Endodermal cell (in vitro differentiated cells): ENCODE measurements at regions not wholly inside any gene's neighbourhood (a gene's known extent, or its start where the extent isn't known, plus 50 kb on each side); places are given as distances from the start of the nearest gene placed in this dataset.

Source experiments
- DNase-seq: peaks from one replicate; pipeline ENCODE4 v3.0.0-alpha.2; 2017
- H3K27ac ChIP-seq: 2 replicates; pipeline ENCODE4 v1.5.1; 2013; ENCODE audit warnings: mild to moderate bottlenecking, low read depth, low read length, moderate library complexity
- H3K27me3 ChIP-seq: 2 replicates; pipeline ENCODE4 v1.6.1; 2013; ENCODE audit warnings: mild to moderate bottlenecking, low read length, moderate library complexity; ENCODE audit not compliant: insufficient read depth, control insufficient read depth, poor library complexity, severe bottlenecking
- H3K36me3 ChIP-seq: 2 replicates; pipeline ENCODE4 v1.7.0; 2013; ENCODE audit warnings: mild to moderate bottlenecking, low read length, moderate library complexity; ENCODE audit not compliant: control insufficient read depth, insufficient read depth
- H3K4me1 ChIP-seq: one replicate; pipeline ENCODE4 v1.7.0; 2013; ENCODE audit warnings: low read length; ENCODE audit not compliant: control insufficient read depth, insufficient read depth
- H3K4me3 ChIP-seq: 2 replicates; pipeline ENCODE4 v1.5.1; 2013; ENCODE audit warnings: mild to moderate bottlenecking, low read length, moderate library complexity
- H3K9ac ChIP-seq: 2 replicates; pipeline ENCODE4 v1.6.1; 2013; ENCODE audit warnings: mild to moderate bottlenecking, low read length, moderate library complexity; ENCODE audit not compliant: poor library complexity, severe bottlenecking; ENCODE audit errors: extremely low read depth
- H3K9me3 ChIP-seq: 2 replicates; pipeline ENCODE4 v1.6.1; 2013; ENCODE audit warnings: mild to moderate bottlenecking, low read length, moderate library complexity; ENCODE audit not compliant: control insufficient read depth
- H3K27ac Mint-ChIP-seq: 2 replicates; pipeline ENCODE4 v1.8.0; 2020; ENCODE audit warnings: mixed read lengths
- H3K27me3 Mint-ChIP-seq: 2 replicates; pipeline ENCODE4 v1.8.0; 2021; ENCODE audit warnings: mild to moderate bottlenecking, mixed read lengths; ENCODE audit not compliant: insufficient read depth
- H3K36me3 Mint-ChIP-seq: 2 replicates; pipeline ENCODE4 v1.8.0; 2020; ENCODE audit warnings: low read depth, mixed read lengths
- H3K4me1 Mint-ChIP-seq: 2 replicates; pipeline ENCODE4 v1.8.0; 2020; ENCODE audit warnings: mixed read lengths
- H3K4me3 Mint-ChIP-seq: 2 replicates; pipeline ENCODE4 v1.8.0; 2020; ENCODE audit warnings: mild to moderate bottlenecking, moderate library complexity, mixed read lengths
- H3K9me3 Mint-ChIP-seq: 2 replicates; pipeline ENCODE4 v1.8.0; 2020; ENCODE audit warnings: mild to moderate bottlenecking, mixed read lengths
- WGBS, 2 experiments: methylation state at CpG; one replicate each; pipeline versions ENCODE4 v1.1.5 to v1.1.7; 2013; ENCODE audit warnings: missing lambda C conversion rate in 2 of 2, mixed read lengths in 1 of 2; ENCODE audit not compliant: insufficient coverage in 1 of 2, insufficient read length in 1 of 2; 5-methylcytosine and 5-hydroxymethylcytosine counted together
- TF ChIP-seq, protein P1 (sequence below): fragments of 200-600 bp; sonication (generic); conservative IDR thresholded peaks from 2 replicates; pipeline ENCODE4 v1.5.0; 2021; ENCODE audit warnings: antibody characterized with exemption, mild to moderate bottlenecking

DNA sequence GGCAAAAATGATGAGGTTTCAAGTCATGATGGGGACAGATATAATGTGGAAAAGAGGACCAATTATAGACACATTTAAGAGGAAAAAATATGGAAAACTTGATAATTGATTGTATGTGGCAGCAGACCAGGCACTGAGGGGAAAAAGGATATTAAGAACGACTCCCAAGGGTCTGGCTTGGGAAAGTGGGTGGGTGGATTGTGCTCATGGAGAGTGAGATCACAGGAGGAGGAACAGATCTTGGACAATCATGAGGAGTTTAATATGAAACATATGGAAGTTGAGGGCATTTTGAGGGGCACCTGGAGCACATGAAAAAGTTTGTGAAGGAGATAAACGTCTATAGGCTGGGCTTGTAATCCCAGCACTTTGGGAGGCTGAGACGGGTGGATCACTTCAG is 454.3 kb upstream of the KLF4 start:
- no peak overlapping the region for H3K9ac ChIP-seq
- Mint-ChIP-seq H3K4me1 (peaks cover 8% of the 10 kb centered on the region), H3K27me3 (peaks cover 48% of the 10 kb centered on the region), H3K27ac (no peak overlapping the region), H3K4me3 (no peak overlapping the region), H3K36me3 (no peaks in the 10 kb centered on the region), H3K9me3 (no peaks in the 10 kb centered on the region)
- H3K27me3 ChIP-seq = peaks cover 34% of the 10 kb centered on the region
- DNase-seq = no peak
- 88 to 93% methylated on average over 2 to 3 of the region's 3 CpGs for WGBS, 2 experiments
- H3K4me1 ChIP-seq = no peaks in the 10 kb centered on the region
- no peak overlapping the region for H3K27ac ChIP-seq
- no peaks in the 10 kb centered on the region for H3K9me3 ChIP-seq
- TF ChIP-seq, protein P1, sequence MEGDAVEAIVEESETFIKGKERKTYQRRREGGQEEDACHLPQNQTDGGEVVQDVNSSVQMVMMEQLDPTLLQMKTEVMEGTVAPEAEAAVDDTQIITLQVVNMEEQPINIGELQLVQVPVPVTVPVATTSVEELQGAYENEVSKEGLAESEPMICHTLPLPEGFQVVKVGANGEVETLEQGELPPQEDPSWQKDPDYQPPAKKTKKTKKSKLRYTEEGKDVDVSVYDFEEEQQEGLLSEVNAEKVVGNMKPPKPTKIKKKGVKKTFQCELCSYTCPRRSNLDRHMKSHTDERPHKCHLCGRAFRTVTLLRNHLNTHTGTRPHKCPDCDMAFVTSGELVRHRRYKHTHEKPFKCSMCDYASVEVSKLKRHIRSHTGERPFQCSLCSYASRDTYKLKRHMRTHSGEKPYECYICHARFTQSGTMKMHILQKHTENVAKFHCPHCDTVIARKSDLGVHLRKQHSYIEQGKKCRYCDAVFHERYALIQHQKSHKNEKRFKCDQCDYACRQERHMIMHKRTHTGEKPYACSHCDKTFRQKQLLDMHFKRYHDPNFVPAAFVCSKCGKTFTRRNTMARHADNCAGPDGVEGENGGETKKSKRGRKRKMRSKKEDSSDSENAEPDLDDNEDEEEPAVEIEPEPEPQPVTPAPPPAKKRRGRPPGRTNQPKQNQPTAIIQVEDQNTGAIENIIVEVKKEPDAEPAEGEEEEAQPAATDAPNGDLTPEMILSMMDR = no peak
- no peaks in the 10 kb centered on the region for H3K36me3 ChIP-seq
- no peak overlapping the region for H3K4me3 ChIP-seq

DNA sequence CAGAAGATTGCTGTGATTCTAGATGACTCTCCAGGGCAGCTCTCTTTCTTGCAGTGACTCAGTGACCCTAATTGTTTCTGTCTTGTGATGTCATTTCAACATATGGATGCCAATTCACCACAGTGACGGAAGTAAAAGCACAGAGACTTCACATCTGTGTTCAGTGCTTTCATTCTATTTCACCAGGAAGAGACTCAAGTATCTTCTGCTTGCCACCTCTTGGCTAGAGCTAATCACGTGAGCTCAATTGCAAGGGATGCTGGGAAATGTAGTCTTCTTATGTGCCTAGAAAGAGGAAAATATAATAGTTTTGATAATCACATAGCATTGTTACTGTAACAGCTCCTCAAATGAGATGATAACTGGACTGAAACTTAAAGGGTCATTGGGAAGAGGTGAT is 453.3 kb upstream of the KLF4 start:
- TF ChIP-seq, protein P1 = no peak
- no peak overlapping the region for H3K4me3 Mint-ChIP-seq
- H3K9me3 ChIP-seq = no peaks in the 10 kb centered on the region
- H3K27ac Mint-ChIP-seq = no peak overlapping the region
- 83 to 86% methylated on average over 1 to 2 of the region's 2 CpGs for WGBS, 2 experiments
- H3K36me3 ChIP-seq = no peaks in the 10 kb centered on the region
- H3K9ac ChIP-seq = no peak overlapping the region
- no peaks in the 10 kb centered on the region for H3K4me1 ChIP-seq
- no peaks in the 10 kb centered on the region for H3K9me3 Mint-ChIP-seq
- no peak for DNase-seq
- H3K4me3 ChIP-seq = no peak overlapping the region
- H3K27me3 Mint-ChIP-seq = peaks cover 51% of the 10 kb centered on the region
- H3K4me1 Mint-ChIP-seq = peaks cover 8% of the 10 kb centered on the region
- H3K27me3 ChIP-seq = peaks cover 38% of the 10 kb centered on the region
- no peaks in the 10 kb centered on the region for H3K36me3 Mint-ChIP-seq
- no peak overlapping the region for H3K27ac ChIP-seq

DNA sequence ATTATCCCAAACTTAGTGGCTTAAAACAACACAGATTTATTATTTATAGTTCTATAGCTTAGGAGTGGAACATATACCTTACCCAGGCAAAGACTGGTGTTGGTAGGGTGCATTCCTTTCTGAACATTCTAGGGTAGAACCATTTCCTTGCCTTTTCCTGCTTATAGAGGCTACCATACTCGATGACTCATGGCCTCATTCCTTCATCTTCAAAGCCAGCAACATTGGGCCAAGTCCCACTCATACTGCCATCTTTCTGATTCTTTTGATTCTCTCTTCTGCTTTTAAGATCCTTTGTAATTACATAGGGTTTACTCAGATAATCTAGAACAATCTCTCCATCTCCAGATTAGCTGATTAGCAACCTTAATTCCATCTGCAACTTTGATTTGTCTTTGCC is 452.7 kb upstream of the KLF4 start:
- TF ChIP-seq, protein P1 = no peak
- H3K9me3 ChIP-seq = no peaks in the 10 kb centered on the region

More for the DNA sequence above, 452.7 kb upstream of the KLF4 start:
- Mint-ChIP-seq H3K4me3 (no peak overlapping the region), H3K4me1 (peaks cover 8% of the 10 kb centered on the region), H3K27me3 (peaks cover 56% of the 10 kb centered on the region), H3K36me3 (no peaks in the 10 kb centered on the region), H3K27ac (no peak overlapping the region), H3K9me3 (no peaks in the 10 kb centered on the region)
- H3K36me3 ChIP-seq = no peaks in the 10 kb centered on the region
- H3K27ac ChIP-seq = no peak overlapping the region
- peaks cover 44% of the 10 kb centered on the region for H3K27me3 ChIP-seq
- no peak overlapping the region for H3K9ac ChIP-seq
- 96% methylated on average over 1 of the region's 1 CpG; no CpG with 5 or more reads in 1 of the 2 experiments for WGBS, 2 experiments
- H3K4me1 ChIP-seq = no peaks in the 10 kb centered on the region
- no peak for DNase-seq
- H3K4me3 ChIP-seq = no peak overlapping the region
